HFF-Myc (cell line): ENCODE measurements at regions not wholly inside any gene's neighbourhood (a gene's known extent, or its start where the extent isn't known, plus 50 kb on each side); places are given as distances from the start of the nearest gene placed in this dataset.
"Not testable (repeated sequence)": the region's sequence is repeated elsewhere in the genome, so short reads cannot be mapped to it uniquely, and the experiment has no call there.

Experiments
- DNase-seq: peaks from one replicate; pipeline ENCODE4 v3.0.0-alpha.2; 2011; ENCODE audit warnings: low read depth; ENCODE audit errors: extremely low read depth
- H3K4me3 ChIP-seq: replicated peaks from 2 replicates; pipeline ENCODE4 v1.5.1; 2011; ENCODE audit warnings: low read depth, mild to moderate bottlenecking, control low read depth, low read length
- CTCF ChIP-seq: IDR thresholded peaks from 2 replicates; pipeline ENCODE4 v1.5.1; 2012; ENCODE audit warnings: mild to moderate bottlenecking, low read depth, low read length, control low read depth; ENCODE audit errors: missing control alignments

DNA sequence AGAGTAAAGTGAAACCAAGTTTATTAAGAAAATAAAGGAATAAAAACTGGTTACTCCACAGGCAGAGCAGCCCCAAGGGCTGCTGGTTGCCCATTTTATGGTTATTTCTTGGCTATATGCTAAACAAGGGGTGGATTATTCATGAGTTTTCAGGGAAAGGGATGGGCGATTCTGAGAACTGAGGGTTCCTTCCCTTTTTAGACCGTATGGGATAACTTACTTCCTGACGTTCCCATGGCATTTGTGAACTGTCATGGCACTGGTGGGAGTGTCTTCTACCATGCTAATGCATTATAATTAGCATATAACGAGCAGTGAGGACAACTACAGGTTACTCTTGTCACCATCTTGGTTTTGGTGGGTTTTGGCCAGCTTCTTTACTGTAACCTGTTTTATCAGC, 323.9 kb upstream of the PTGER4 start:
- TF ChIP-seq CTCF, result no peak
- no peak overlapping the region for H3K4me3 ChIP-seq
- DNase-seq, result no peak

GRCh38 chr5:40355181-40355580, 324.5 kb upstream of the PTGER4 start:
- no peak for DNase-seq
- no peak overlapping the region for H3K4me3 ChIP-seq
- no peak for TF ChIP-seq CTCF

DNA sequence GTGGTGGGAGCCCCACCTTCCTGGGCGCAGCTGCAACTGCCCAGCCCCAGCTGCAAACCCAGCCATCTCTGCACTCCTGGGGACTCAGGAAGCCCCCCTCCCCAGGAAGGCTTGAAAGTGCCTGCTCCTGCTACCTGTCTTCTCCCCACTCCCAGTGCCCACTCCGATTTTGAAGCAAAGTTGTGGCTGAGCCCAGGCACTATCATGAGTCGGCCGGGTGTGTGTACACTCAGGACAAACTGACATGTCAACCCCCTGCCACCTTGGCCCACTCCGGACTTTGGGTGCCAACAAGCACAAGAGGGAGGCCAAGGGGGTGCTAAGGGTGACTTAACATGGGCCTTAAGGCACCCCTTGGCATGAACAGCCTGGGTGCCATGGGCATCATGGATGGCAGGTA, 325.5 kb upstream of the PTGER4 start:
- no peak for DNase-seq
- no peak overlapping the region for H3K4me3 ChIP-seq
- no peak for TF ChIP-seq CTCF

- no peak overlapping the region for H3K4me3 ChIP-seq
- no peak for TF ChIP-seq CTCF
- no peak for DNase-seq
These were observed 326.3 kb upstream of the PTGER4 start for GRCh38 chr5:40353442-40353841.

DNA sequence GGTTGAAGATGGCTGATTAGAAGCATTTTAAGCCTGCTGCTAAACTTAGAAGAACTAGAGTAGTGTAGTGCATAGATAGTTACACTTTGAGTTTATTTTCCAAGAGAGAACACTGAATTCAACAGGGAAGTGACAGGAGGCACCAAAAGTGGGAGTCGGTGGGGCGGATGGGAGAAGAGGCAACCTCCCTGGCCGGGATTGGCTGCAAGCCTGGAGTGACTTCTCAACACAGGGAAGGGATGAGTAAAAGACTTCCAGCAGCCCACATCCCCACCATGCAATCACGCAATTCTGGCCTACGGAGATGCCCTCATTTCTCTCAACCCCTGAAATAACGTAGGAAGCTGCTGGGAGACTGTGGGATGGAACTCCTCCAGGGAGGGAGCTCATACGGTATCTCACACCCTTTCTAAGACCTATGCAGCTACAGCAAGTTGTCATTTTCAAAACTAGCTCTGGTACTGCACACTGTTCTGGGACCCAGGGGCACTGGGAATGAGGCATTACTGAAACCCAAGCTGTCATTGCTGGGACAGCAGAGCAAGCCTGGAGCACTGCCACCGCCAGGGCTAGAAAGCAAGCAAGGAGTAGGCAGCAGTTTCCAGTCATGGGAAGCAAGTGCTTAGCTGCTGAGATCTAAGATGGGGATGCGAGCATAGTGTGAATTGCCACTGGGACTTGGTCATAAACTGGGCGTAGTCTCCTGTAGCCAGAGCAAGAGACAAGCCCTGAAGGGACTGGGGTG, 331.6 kb upstream of the PTGER4 start:
- TF ChIP-seq CTCF, result no peak
- no peak for DNase-seq
- H3K4me3 ChIP-seq, result no peak overlapping the region

DNA sequence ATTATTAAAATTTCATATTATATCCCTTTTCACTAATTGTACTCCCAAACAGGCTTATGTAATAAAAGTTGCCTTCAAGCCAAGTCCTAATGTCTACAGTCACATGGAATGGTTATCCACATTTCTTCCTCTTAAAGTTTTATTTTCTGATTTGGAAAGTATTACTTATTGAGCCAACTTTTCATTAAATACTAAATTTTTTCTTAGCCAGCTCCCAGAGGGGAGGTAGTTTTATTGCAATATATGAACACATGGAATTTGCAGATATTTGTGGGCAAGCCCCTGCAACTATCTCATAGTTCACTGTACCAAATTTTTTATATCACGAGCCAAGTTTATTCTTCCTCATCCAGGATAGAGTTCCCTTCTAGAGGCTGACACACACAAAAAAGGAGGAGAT, 332.8 kb upstream of the PTGER4 start:
- no peak for DNase-seq
- H3K4me3 ChIP-seq, result no peak overlapping the region
- no peak for TF ChIP-seq CTCF

GRCh38 chr5:40338434-40338833, 341.3 kb upstream of the PTGER4 start:
- not testable (repeated sequence) for DNase-seq, H3K4me3 ChIP-seq
